AG04449 (cell line): ENCODE measurements at regions not wholly inside any gene's neighbourhood (a gene's known extent, or its start where the extent isn't known, plus 50 kb on each side); places are given as distances from the start of the nearest gene placed in this dataset.
"Not testable (repeated sequence)": the region's sequence is repeated elsewhere in the genome, so short reads cannot be mapped to it uniquely, and the experiment has no call there.

Source experiments
- CTCF ChIA-PET: fragments of 350-600 bp; formaldehyde crosslinking; extraction: SDS; loops from one replicate; lab custom pipeline; 2021; ENCODE audit warnings: antibody characterized with exemption; lab: Yijun Ruan, JAX
- POLR2A ChIA-PET: fragments of 400-600, 350-600 bp; formaldehyde crosslinking; extraction: SDS; loops from one replicate; lab custom pipeline; 2020; ENCODE audit warnings: antibody characterized with exemption, inconsistent platforms; lab: Yijun Ruan, JAX
- DNase-seq: peaks from one replicate; pipeline ENCODE4 v3.0.0-alpha.2; 2010; ENCODE audit warnings: low read depth, low spot score
- H3K4me3 ChIP-seq: 2 replicates; pipeline ENCODE4 v1.5.1; 2011; ENCODE audit warnings: low read depth, mild to moderate bottlenecking, control low read depth, low read length
- TF ChIP-seq, protein P1 (sequence below): IDR thresholded peaks from one replicate; pipeline ENCODE4 v1.5.1; 2011; ENCODE audit warnings: mild to moderate bottlenecking, moderate library complexity, low read length, control low read depth, inconsistent platforms; ENCODE audit not compliant: insufficient read depth; ENCODE audit errors: missing control alignments

DNA sequence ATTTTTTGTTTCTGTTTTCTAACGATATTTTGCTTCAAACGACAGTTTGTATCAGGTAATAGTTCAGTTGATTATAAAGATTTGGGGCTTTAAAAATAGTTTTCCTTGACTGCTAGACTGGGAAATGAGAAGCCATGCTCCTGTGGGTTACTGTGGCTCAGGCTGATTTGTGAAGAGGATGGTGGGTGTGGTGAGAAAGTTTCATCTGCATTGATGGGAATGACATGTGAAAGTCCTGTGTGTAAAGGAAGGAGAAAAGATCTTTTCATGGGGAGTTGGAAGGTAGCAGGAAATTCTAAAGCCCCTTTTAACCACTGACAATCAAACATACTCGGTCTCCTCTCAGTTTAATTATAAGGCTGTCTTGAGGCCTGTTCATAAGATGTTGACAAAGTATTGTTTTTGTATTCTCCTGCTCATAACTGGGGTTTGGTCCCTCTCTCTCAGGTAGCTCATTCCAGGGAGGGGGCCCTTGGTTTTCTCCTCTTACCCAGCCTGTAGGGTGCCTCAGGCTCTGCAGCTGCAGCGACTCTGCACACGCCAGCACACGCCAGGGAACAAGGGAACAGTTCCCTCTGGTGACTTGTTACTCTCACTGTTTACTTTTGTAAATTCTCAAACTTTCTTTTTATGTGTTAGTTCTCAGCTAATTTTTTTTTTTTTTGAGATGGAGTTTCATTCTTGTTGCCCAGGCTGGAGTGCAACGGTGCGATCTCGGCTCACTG, 91.6 kb downstream of the CARTPT start:
- TF ChIP-seq, protein P1, sequence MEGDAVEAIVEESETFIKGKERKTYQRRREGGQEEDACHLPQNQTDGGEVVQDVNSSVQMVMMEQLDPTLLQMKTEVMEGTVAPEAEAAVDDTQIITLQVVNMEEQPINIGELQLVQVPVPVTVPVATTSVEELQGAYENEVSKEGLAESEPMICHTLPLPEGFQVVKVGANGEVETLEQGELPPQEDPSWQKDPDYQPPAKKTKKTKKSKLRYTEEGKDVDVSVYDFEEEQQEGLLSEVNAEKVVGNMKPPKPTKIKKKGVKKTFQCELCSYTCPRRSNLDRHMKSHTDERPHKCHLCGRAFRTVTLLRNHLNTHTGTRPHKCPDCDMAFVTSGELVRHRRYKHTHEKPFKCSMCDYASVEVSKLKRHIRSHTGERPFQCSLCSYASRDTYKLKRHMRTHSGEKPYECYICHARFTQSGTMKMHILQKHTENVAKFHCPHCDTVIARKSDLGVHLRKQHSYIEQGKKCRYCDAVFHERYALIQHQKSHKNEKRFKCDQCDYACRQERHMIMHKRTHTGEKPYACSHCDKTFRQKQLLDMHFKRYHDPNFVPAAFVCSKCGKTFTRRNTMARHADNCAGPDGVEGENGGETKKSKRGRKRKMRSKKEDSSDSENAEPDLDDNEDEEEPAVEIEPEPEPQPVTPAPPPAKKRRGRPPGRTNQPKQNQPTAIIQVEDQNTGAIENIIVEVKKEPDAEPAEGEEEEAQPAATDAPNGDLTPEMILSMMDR = no peak
- CTCF ChIA-PET = interaction anchor here (1.2 to 1.3 kb wide), 2 partner anchors 27 to 209 kb away, joined by 3 read pairs; no protein-coding TSS in a partner anchor
- DNase-seq = no peak
- H3K4me3 ChIP-seq = no peak overlapping the region
- POLR2A ChIA-PET = no interaction called here

DNA sequence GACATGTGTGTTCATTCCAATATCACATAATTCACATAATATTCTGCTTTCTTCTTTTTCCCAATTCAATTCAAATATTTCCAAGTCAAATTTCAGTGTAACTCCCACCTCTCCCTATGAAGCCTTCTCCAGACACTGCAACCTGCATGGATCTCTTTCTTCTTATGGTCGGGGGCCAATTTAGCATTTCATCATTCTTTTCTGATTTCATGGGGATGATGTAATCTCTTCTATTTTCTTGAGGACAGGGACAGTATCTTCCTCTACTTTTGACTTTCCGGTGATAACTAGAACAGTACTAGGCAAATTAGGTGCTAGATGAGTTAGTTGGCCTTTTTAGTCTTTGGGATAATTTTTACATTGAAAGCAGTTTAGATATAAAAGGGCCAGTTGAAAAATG, 92.7 kb downstream of the CARTPT start:
- TF ChIP-seq, protein P1 = no peak
- no peak for DNase-seq
- ChIA-PET CTCF (no interaction called here), POLR2A (no interaction called here)
- no peak overlapping the region for H3K4me3 ChIP-seq

DNA sequence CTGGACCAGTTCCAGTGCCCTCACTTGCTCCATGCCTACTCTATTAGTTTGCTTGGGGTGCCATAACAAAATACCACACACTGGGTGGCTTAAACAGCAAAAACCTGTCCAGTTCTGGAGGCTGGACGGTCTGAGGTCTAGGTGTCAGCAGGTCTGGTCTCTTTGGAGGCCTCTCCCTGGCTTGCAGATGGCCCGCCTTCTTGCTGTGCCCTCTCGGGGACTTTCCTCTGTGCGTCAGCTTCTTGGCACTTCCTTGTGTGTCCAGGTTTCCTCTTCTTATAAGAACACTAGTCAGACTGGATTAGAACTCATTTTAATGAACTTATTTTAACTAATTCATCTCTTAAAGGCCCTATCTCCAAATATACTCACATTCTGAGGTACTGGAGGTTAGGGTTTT, 97.2 kb downstream of the CARTPT start:
- ChIA-PET POLR2A (no interaction called here), CTCF (no interaction called here)
- no peak for DNase-seq
- TF ChIP-seq, protein P1 = no peak
- no peak overlapping the region for H3K4me3 ChIP-seq

DNA sequence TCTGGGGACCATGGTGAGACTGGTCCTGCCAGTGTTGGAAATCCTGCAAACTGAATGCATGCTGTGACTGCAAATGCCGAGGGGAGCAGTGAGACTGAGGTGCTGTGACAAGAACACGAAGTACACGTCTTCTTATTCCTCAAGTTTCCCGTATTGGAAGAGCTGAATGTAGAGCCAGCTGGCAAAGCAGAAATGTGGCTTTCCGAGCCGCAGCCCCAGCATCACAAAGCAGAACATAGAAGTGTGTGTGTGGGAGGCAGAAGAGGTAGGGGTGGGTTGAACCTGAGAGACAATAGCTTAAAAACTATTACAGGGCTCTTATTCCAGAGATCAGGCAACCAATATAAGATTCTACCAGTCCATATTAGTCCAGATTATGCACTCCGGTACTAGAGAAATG, 98.8 kb downstream of the CARTPT start:
- no peak overlapping the region for H3K4me3 ChIP-seq
- POLR2A ChIA-PET = no interaction called here
- CTCF ChIA-PET = interaction anchor here (2.4 kb wide), 1 partner anchor 34 kb away, joined by 5 read pairs; no protein-coding TSS in a partner anchor
- no peak for DNase-seq
- TF ChIP-seq, protein P1 = no peak

DNA sequence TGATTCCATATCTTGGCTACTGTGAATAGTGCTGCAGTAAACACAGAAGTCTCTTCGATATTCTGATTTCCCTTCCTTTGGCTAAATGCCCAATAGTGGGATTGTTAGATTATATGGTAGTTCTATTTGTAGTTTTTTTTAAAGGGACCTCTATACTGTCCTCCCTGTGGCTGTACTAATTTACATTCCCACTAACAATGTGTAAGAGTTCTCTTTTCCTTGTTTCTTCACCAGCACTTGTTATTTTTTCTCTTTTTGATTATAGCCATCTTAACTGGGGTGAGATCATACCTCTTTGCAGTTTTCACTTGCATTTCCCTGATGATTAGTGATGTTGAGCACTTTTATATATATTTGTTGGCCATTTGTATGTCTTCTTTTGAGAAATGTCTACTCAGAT, 102.0 kb downstream of the CARTPT start:
- ChIA-PET CTCF (interaction anchor here (1.2 kb wide), 1 partner anchor 23 kb away, joined by 3 read pairs; no protein-coding TSS in a partner anchor), POLR2A (no interaction called here)
- TF ChIP-seq, protein P1 = no peak
- DNase-seq = no peak
- no peak overlapping the region for H3K4me3 ChIP-seq

DNA sequence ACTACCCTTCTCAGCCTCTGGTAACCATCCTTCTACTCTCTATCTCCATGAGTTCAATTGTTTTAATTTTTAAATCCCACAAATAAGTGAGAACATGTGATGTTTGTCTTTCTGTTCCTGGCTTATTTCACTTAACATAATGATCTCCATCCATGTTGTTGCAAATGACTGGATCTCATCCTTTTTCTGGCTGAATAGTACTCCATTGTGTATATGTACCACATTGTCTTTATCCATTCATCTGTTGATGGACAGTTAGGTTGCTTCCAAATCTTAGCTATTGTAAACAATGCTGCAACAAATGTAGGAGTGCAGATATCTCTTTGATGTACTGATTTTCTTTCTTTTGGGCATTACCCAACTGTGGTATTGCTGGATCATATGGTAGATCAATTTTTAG, 103.0 kb downstream of the CARTPT start:
- DNase-seq, POLR2A ChIA-PET, H3K4me3 ChIP-seq, CTCF ChIA-PET: not testable (repeated sequence)

DNA sequence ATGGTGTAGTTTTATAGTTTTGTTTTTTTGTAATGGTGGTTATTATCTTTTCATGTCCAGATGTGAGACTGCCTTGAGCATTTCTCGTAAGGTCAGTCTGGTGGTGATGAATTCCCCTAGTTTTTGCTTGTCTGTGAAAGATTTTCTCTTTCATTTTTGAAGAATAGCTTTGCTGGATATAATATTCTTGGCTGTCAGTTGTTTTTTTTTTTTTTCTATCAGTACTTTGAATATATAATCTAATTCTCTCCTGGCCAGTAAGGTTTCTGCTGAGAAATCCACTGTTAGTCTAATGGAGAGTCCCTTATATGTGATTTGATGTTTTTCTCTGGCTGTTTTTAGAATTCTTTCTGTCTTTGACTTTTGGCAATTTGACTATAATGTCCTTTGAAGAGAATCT, 106.9 kb downstream of the CARTPT start:
- ChIA-PET POLR2A (no interaction called here), CTCF (interaction anchor here (0.9 kb wide), 1 partner anchor 283 kb away, joined by 3 read pairs; no protein-coding TSS in a partner anchor)
- TF ChIP-seq, protein P1 = no peak
- no peak for DNase-seq
- H3K4me3 ChIP-seq = no peak overlapping the region
